K562 (cell line): ENCODE measurements at regions not wholly inside any gene's neighbourhood (a gene's known extent, or its start where the extent isn't known, plus 50 kb on each side); places are given as distances from the start of the nearest gene placed in this dataset.

Experiments
- ATAC-seq: fragments of 200-7000 bp; cut with Tn5 transposase; 3 replicates; pipeline ENCODE4 v1.9.1; 2020; ENCODE audit warnings: moderate library complexity
- BruUV-seq: library from RNA; stranded (reverse); fragments of 400-500 nt; replicated peaks from 2 replicates; lab custom pipeline; 2021; lab: Mats Ljungman, UMichigan
- CTCF ChIA-PET: fragments of 300-600 bp; formaldehyde crosslinking; extraction: SDS; loops from one replicate; lab custom pipeline; 2021; ENCODE audit warnings: low intra/inter-chr PET ratio; lab: Yijun Ruan, JAX
- POLR2A ChIA-PET: fragments of 300-600, 350-650 bp; sonication (Branson Sonifier 250); formaldehyde crosslinking; extraction: SDS; loops from one replicate; lab custom pipeline; 2021; ENCODE audit warnings: antibody characterized with exemption, inconsistent platforms; lab: Yijun Ruan, JAX
- DNase-seq, 4 experiments: peaks; one replicate each; pipeline versions ENCODE4 v3.0.0 to v3.0.0-alpha.2; 2011 to 2018; ENCODE audit warnings: low spot score in 3 of 4, mixed read lengths in 3 of 4; ENCODE audit errors: extremely low read depth in 1 of 4
- FAIRE-seq: peaks from 2 replicates; lab custom pipeline; 2011; peaks lifted over from hg19 to GRCh38; lab: Jason Lieb, UNC
- H2AFZ ChIP-seq: 2 replicates; pipeline ENCODE4 v1.6.0; 2011; ENCODE audit warnings: low read depth, low read length, control low read depth, inconsistent platforms
- H3K27ac ChIP-seq: fragments of 200-600 bp; 3 replicates; pipeline ENCODE4 v1.8.0; 2011; ENCODE audit warnings: low read depth, mild to moderate bottlenecking, control low read depth, inconsistent platforms, low read length, moderate library complexity, mixed read lengths; ENCODE audit errors: extremely low read depth
- H3K27me3 ChIP-seq, 2 experiments: fragments of 300-600 bp in 1 of 2; 2 replicates in 1 of 2; 3 replicates in 1 of 2; pipeline versions ENCODE4 v1.6.0 to v1.8.0; 2011; ENCODE audit warnings: inconsistent platforms in 2 of 2, low read length in 2 of 2, mild to moderate bottlenecking in 1 of 2, mixed read lengths in 1 of 2, moderate library complexity in 1 of 2; ENCODE audit not compliant: control insufficient read depth in 2 of 2, insufficient read depth in 2 of 2
- H3K36me3 ChIP-seq: fragments of 300-600 bp; 3 replicates; pipeline ENCODE4 v1.8.0; 2011; ENCODE audit warnings: mild to moderate bottlenecking, low read length, inconsistent platforms; ENCODE audit not compliant: control insufficient read depth, insufficient read depth
- H3K4me1 ChIP-seq, 2 experiments: fragments of 200-600 bp in 1 of 2; replicated peaks in 1 of 2; 2 replicates in 1 of 2; 3 replicates in 1 of 2; pipeline versions ENCODE4 v1.5.1 to v1.8.0; 2011; ENCODE audit warnings: inconsistent platforms in 2 of 2, low read length in 2 of 2, mild to moderate bottlenecking in 1 of 2, mixed read lengths in 1 of 2, moderate library complexity in 1 of 2; ENCODE audit not compliant: control insufficient read depth in 2 of 2, insufficient read depth in 2 of 2
- H3K4me2 ChIP-seq: 2 replicates; pipeline ENCODE4 v1.6.1; 2011; ENCODE audit warnings: low read length, control low read depth, inconsistent platforms, mixed read lengths; ENCODE audit not compliant: insufficient read depth
- H3K4me3 ChIP-seq: fragments of 200-600 bp; sonication (generic), shearing (Covaris generic); 2 replicates; pipeline ENCODE4 v1.5.1; 2016; ENCODE audit warnings: control low read depth, inconsistent platforms
- H3K79me2 ChIP-seq: fragments of 200-600 bp; 3 replicates; pipeline ENCODE4 v1.8.0; 2011; ENCODE audit warnings: low read length, inconsistent platforms; ENCODE audit not compliant: control insufficient read depth, insufficient read depth
- H3K9ac ChIP-seq, 2 experiments: 2 replicates each; pipeline versions ENCODE4 v1.6.0 to v1.6.1; 2011; ENCODE audit warnings: low read depth in 2 of 2, low read length in 2 of 2, control low read depth in 1 of 2, inconsistent platforms in 1 of 2, mild to moderate bottlenecking in 1 of 2, mixed read lengths in 1 of 2; ENCODE audit not compliant: insufficient read depth in 1 of 2
- H3K9me1 ChIP-seq: one replicate; pipeline ENCODE4 v1.6.0; 2011; ENCODE audit warnings: inconsistent platforms, mild to moderate bottlenecking, low read length, moderate library complexity; ENCODE audit not compliant: control insufficient read depth, insufficient read depth
- H3K9me3 ChIP-seq: replicated peaks from 2 replicates; pipeline ENCODE4 v1.5.1; 2011; ENCODE audit warnings: low read depth, low read length, inconsistent platforms; ENCODE audit not compliant: control insufficient read depth, insufficient read depth
- H4K20me1 ChIP-seq: replicated peaks from 2 replicates; pipeline ENCODE4 v1.6.1; 2011; ENCODE audit warnings: low read length, inconsistent platforms, mixed read lengths; ENCODE audit not compliant: control insufficient read depth, insufficient read depth
- DMBX1 ChIP-seq: fragments of 250-450 bp; sonication (Bioruptor Pico); IDR thresholded peaks from 2 replicates; pipeline ENCODE4 v1.8.0; 2022; ENCODE audit warnings: inconsistent platforms, mild to moderate bottlenecking, moderate library complexity, borderline replicate concordance
- GTF2A2 ChIP-seq: IDR thresholded peaks from 2 replicates; pipeline ENCODE4 v1.6.1; 2016; ENCODE audit warnings: mild to moderate bottlenecking, missing genetic modification characterization, missing compliant biosample characterization
- HSF4 ChIP-seq: fragments of 250-450 bp; sonication (Bioruptor Pico); IDR thresholded peaks from 2 replicates; pipeline ENCODE4 v2.1.2; 2022; ENCODE audit warnings: mild to moderate bottlenecking, moderate library complexity, borderline replicate concordance
- KDM5B ChIP-seq: fragments of 200-600 bp; sonication (generic); IDR thresholded peaks from 2 replicates; pipeline ENCODE4 v1.6.1; 2012; ENCODE audit warnings: low read depth, mild to moderate bottlenecking, moderate library complexity, low read length, control low read depth, inconsistent platforms; ENCODE audit not compliant: insufficient replicate concordance
- RFX5 ChIP-seq: IDR thresholded peaks from 2 replicates; pipeline ENCODE4 v1.6.1; 2011; ENCODE audit warnings: low read depth, mild to moderate bottlenecking, improper control_type of control experiment, low read length
- SMAD3 ChIP-seq: fragments of 450-650 bp; formaldehyde crosslinking; conservative IDR thresholded peaks from 2 replicates; pipeline ENCODE4 v1.4.0; 2020; ENCODE audit warnings: mild to moderate bottlenecking
- WGBS: fragments of 100-300 bp; shearing (Covaris generic); methylation state at CpG from one replicate; pipeline ENCODE4 v1.1.6; 2016; ENCODE audit warnings: low coverage, mixed read lengths; ENCODE audit not compliant: insufficient coverage; ENCODE audit errors: missing lambda C conversion rate; 5-methylcytosine and 5-hydroxymethylcytosine counted together
- in situ Hi-C: fragments of 300-500 bp; cut with MboI; formaldehyde crosslinking; loops from 4 replicates; pipeline ENCODE4 v1.15.0; 2018; ENCODE audit warnings: inconsistent platforms, mixed read lengths
- intact Hi-C: fragments of 100-400 bp; cut with micrococcal nuclease; formaldehyde crosslinking; loops from 2 replicates; pipeline ENCODE4 v1.14.2; 2022
- TF ChIP-seq, protein P1 (sequence below): fragments of 250-450 bp; sonication (Bioruptor Pico); IDR thresholded peaks from 2 replicates; pipeline ENCODE4 v1.8.0; 2022; ENCODE audit warnings: inconsistent platforms, mild to moderate bottlenecking, moderate library complexity, borderline replicate concordance

GRCh38 chr4:101593666-101594065 is 196.9 kb upstream of the BANK1 start:
- 0% methylated on average over 2 of the region's 2 CpGs for WGBS
- no peak for TF ChIP-seq SMAD3 (CRISPR knock-in tag)
- TF ChIP-seq RFX5: no peak
- TF ChIP-seq DMBX1 (CRISPR knock-in tag): no peak
- TF ChIP-seq, protein P1, sequence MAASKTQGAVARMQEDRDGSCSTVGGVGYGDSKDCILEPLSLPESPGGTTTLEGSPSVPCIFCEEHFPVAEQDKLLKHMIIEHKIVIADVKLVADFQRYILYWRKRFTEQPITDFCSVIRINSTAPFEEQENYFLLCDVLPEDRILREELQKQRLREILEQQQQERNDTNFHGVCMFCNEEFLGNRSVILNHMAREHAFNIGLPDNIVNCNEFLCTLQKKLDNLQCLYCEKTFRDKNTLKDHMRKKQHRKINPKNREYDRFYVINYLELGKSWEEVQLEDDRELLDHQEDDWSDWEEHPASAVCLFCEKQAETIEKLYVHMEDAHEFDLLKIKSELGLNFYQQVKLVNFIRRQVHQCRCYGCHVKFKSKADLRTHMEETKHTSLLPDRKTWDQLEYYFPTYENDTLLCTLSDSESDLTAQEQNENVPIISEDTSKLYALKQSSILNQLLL (CRISPR knock-in tag): no peak
- TF ChIP-seq KDM5B: no peak
- TF ChIP-seq GTF2A2 (tag): no peak
- no peak for TF ChIP-seq HSF4
- TF ChIP-seq, all 486 proteins: peak for 0
- Histone ChIP-seq H3K9ac (no peak overlapping the region), H3K4me3 (no peak overlapping the region), H3K9me3 (no peaks in the 10 kb centered on the region; the same call in 1 of the 2 replicates), H2AFZ (no peak overlapping the region), H3K36me3 (no peaks in the 10 kb centered on the region), H3K4me1 (no peaks in the 10 kb centered on the region), H3K9me1 (no peaks in the 10 kb centered on the region), H3K79me2 (no peaks in the 10 kb centered on the region), H4K20me1 (no peaks in the 10 kb centered on the region), H3K4me2 (no peak overlapping the region), H3K27me3 (no peaks in the 10 kb centered on the region), H3K27ac (no peak overlapping the region)
- DNase-seq (no peak), ATAC-seq (no peak), FAIRE-seq (no peak)
- in situ Hi-C loops: no loop called here
- intact Hi-C loops: no loop called here
- BruUV-seq: no TSS peak
- POLR2A ChIA-PET: no interaction called here
- CTCF ChIA-PET: no interaction called here
